Esophagus squamous epithelium (tissue), 4 donors: ENCODE measurements at regions not wholly inside any gene's neighbourhood (a gene's known extent, or its start where the extent isn't known, plus 50 kb on each side); places are given as distances from the start of the nearest gene placed in this dataset.

ENCODE experiments used
- POLR2A ChIP-seq, 4 donors: fragments of 450-650 bp; IDR thresholded peaks; one replicate each; pipeline ENCODE4 v1.6.1; 2017; ENCODE audit warnings: antibody characterized with exemption in 4 of 4, mild to moderate bottlenecking in 4 of 4, moderate library complexity in 3 of 4
- TF ChIP-seq, protein P1 (sequence below), 6 experiments: fragments of 450-650 bp in 4 of 6; fragments of 200-600 bp in 2 of 6; sonication (generic) in 2 of 6; IDR thresholded peaks; one replicate each; pipeline ENCODE4 v1.5.1; 2016 to 2019; ENCODE audit warnings: antibody characterized with exemption in 6 of 6, mild to moderate bottlenecking in 4 of 6, moderate library complexity in 4 of 6

DNA sequence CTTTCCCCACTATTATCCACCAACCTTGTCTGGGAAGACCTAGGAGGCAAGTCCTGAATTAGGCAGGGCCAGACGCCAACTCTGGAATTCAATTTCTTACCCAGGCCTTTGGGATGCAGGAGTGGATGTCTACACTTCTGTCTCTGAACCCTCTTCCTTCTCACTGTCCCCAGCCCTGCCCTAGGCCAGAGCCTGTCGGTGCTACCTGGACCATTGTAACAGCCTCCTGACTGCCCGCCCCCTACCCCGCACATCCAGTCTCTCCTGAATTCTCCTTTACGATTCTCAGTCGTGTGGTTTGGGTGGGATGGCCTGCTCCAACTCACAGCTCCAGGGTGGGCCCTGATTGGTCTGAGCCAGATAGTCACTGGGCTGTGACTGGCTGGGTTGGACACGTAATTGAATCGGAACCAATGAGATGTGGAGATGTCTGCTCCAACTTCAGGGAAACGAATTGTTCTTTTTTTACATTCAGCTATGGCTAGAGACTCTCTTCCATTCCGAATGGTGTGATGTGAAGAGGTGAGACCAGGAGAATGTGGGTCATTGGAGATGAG, 304.6 kb downstream of the PTPRU start:
- TF ChIP-seq, protein P1, sequence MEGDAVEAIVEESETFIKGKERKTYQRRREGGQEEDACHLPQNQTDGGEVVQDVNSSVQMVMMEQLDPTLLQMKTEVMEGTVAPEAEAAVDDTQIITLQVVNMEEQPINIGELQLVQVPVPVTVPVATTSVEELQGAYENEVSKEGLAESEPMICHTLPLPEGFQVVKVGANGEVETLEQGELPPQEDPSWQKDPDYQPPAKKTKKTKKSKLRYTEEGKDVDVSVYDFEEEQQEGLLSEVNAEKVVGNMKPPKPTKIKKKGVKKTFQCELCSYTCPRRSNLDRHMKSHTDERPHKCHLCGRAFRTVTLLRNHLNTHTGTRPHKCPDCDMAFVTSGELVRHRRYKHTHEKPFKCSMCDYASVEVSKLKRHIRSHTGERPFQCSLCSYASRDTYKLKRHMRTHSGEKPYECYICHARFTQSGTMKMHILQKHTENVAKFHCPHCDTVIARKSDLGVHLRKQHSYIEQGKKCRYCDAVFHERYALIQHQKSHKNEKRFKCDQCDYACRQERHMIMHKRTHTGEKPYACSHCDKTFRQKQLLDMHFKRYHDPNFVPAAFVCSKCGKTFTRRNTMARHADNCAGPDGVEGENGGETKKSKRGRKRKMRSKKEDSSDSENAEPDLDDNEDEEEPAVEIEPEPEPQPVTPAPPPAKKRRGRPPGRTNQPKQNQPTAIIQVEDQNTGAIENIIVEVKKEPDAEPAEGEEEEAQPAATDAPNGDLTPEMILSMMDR (IDR thresholded peaks at IDR 0.05): no peak
- TF ChIP-seq POLR2A (IDR thresholded peaks at IDR 0.05): no peak
